ENCODE measurements at regions not wholly inside any gene's neighbourhood (a gene's known extent, or its start where the extent isn't known, plus 50 kb on each side); places are given as distances from the start of the nearest gene placed in this dataset.
"Not testable (repeated sequence)": the region's sequence is repeated elsewhere in the genome, so short reads cannot be mapped to it uniquely, and the experiment has no call there.

GRCh38 chr10:131567279-131568162 is 256.0 kb upstream of the TCERG1L start:
- no peak for DNase-seq

GRCh38 chr10:131568866-131569265 is 257.3 kb upstream of the TCERG1L start:
- DNase-seq = no peak

- DNase-seq = no peak
These were observed 258.6 kb upstream of the TCERG1L start for GRCh38 chr10:131569851-131570715.

- DNase-seq = no peak
These were observed 259.3 kb upstream of the TCERG1L start for GRCh38 chr10:131570716-131571307.

GRCh38 chr10:131571346-131571745 is 259.8 kb upstream of the TCERG1L start:
- DNase-seq = no peak

GRCh38 chr10:131571865-131572264 is 260.3 kb upstream of the TCERG1L start:
- no peak for DNase-seq

- no peak for DNase-seq
These were observed 261.7 kb upstream of the TCERG1L start for GRCh38 chr10:131573256-131573655.

GRCh38 chr10:131573707-131574106 is 262.2 kb upstream of the TCERG1L start:
- no peak for DNase-seq

- no peak for DNase-seq
These were observed 262.8 kb upstream of the TCERG1L start for GRCh38 chr10:131574363-131574706.

- DNase-seq = no peak
These were observed 263.3 kb upstream of the TCERG1L start for GRCh38 chr10:131574707-131575430.

- DNase-seq = no peak
These were observed 264.4 kb upstream of the TCERG1L start for GRCh38 chr10:131575877-131576276.

- DNase-seq = no peak
These were observed 265.0 kb upstream of the TCERG1L start for GRCh38 chr10:131576341-131577177.

GRCh38 chr10:131577178-131577555 is 265.6 kb upstream of the TCERG1L start:
- no peak for DNase-seq

- no peak for DNase-seq
These were observed 266.4 kb upstream of the TCERG1L start for GRCh38 chr10:131577786-131578471.

- DNase-seq = no peak
These were observed 267.0 kb upstream of the TCERG1L start for GRCh38 chr10:131578472-131578970.

GRCh38 chr10:131579251-131580071 is 267.9 kb upstream of the TCERG1L start:
- DNase-seq = no peak

- no peak for DNase-seq
These were observed 268.6 kb upstream of the TCERG1L start for GRCh38 chr10:131580076-131580652.

GRCh38 chr10:131580674-131581073 is 269.2 kb upstream of the TCERG1L start:
- no peak for DNase-seq

- not testable (repeated sequence) for DNase-seq
These were observed 270.0 kb upstream of the TCERG1L start for GRCh38 chr10:131581547-131581946.

GRCh38 chr10:131584287-131584686 is 272.8 kb upstream of the TCERG1L start:
- DNase-seq = no peak
